Nucleus accumbens (tissue), 56 donors: ENCODE measurements at regions not wholly inside any gene's neighbourhood (a gene's known extent, or its start where the extent isn't known, plus 50 kb on each side); places are given as distances from the start of the nearest gene placed in this dataset.
"Not testable (repeated sequence)": the region's sequence is repeated elsewhere in the genome, so short reads cannot be mapped to it uniquely, and the experiment has no call there.

Experiments used
- DNase-seq, 56 donors: peaks; one replicate each; lab custom pipeline; 2025; lab: John Stamatoyannopoulos, UW

- no peak for DNase-seq
Measured at GRCh38 chr11:134853992-134854991, 442.2 kb upstream of the B3GAT1 start.

GRCh38 chr11:134851503-134852224, 439.6 kb upstream of the B3GAT1 start:
- DNase-seq: peak in 3 of 56 donors; percentile 19 to 67 (median 43)

GRCh38 chr11:134850566-134850965, 438.5 kb upstream of the B3GAT1 start:
- no peak for DNase-seq

- no peak for DNase-seq
Measured at GRCh38 chr11:134849833-134850232, 437.8 kb upstream of the B3GAT1 start.

- no peak for DNase-seq
Measured at GRCh38 chr11:134847083-134847715, 435.2 kb upstream of the B3GAT1 start.

- no peak for DNase-seq
Measured at GRCh38 chr11:134846328-134847082, 434.5 kb upstream of the B3GAT1 start.

GRCh38 chr11:134845474-134846327, 433.7 kb upstream of the B3GAT1 start:
- no peak for DNase-seq

- DNase-seq: no peak
Measured at GRCh38 chr11:134844838-134845237, 432.8 kb upstream of the B3GAT1 start.

- DNase-seq: no peak
Measured at GRCh38 chr11:134843735-134844134, 431.7 kb upstream of the B3GAT1 start.

GRCh38 chr11:134843020-134843419, 431.0 kb upstream of the B3GAT1 start:
- no peak for DNase-seq

GRCh38 chr11:134841972-134842371, 429.9 kb upstream of the B3GAT1 start:
- DNase-seq: no peak

GRCh38 chr11:134841411-134841810, 429.4 kb upstream of the B3GAT1 start:
- no peak for DNase-seq

GRCh38 chr11:134840945-134841344, 428.9 kb upstream of the B3GAT1 start:
- DNase-seq: no peak

GRCh38 chr11:134840165-134840564, 428.1 kb upstream of the B3GAT1 start:
- DNase-seq: not testable (repeated sequence)

GRCh38 chr11:134838708-134839107, 426.7 kb upstream of the B3GAT1 start:
- DNase-seq: no peak

GRCh38 chr11:134837887-134838232, 425.8 kb upstream of the B3GAT1 start:
- peak in 3 of 56 donors; percentile 3 to 6 (median 4) for DNase-seq

GRCh38 chr11:134837166-134837886, 425.3 kb upstream of the B3GAT1 start:
- no peak for DNase-seq

GRCh38 chr11:134836561-134836960, 424.5 kb upstream of the B3GAT1 start:
- no peak for DNase-seq

GRCh38 chr11:134835561-134835960, 423.5 kb upstream of the B3GAT1 start:
- no peak for DNase-seq
